ENCODE measurements at regions not wholly inside any gene's neighbourhood (a gene's known extent, or its start where the extent isn't known, plus 50 kb on each side); places are given as distances from the start of the nearest gene placed in this dataset.
"Not testable (repeated sequence)": the region's sequence is repeated elsewhere in the genome, so short reads cannot be mapped to it uniquely, and the experiment has no call there.

GRCh38 chr2:67717692-67718091 lies 320.6 kb downstream of the ETAA1 start:
- DNase-seq: no peak

DNA sequence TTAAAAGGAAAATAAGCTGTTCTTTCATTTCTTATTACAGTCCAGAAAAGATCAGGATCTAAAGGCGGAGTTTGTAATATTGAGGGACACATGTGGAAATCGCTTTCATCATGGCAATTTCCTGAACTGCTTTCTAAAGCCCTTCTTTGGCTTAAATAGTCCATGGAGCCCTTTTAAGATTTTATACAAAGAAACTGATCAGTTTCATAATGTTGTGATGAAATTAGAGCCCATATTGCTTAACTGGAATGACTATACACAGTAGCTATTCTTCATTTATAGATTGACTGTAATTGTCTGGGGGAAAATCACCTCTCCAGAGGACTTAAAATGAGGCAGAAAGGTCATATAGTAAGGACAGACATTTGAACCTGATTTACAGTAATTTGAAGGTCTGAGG lies 322.2 kb downstream of the ETAA1 start:
- DNase-seq: no peak

GRCh38 chr2:67721516-67721915 lies 324.4 kb downstream of the ETAA1 start:
- no peak for DNase-seq

- no peak for DNase-seq
These were observed 327.1 kb downstream of the ETAA1 start for GRCh38 chr2:67724261-67724660.

DNA sequence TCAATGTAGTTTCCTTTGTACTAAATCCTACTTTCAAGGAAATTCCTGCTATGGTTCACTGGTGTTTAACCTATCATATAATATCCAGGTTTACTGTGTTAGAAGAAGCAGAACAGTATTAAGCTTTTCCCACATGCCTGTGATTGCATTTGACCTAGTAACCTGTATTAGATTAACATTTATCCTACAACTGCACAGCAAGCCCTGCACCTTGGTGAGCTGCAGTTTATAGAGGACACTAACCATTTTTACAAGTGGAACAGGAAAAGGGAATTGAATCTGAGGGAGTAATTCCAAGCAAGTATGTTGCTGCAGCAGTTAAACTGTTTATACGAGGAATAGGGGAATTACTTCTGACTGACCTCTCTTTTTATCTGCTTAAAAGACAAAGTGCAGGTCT lies 328.6 kb downstream of the ETAA1 start:
- no peak for DNase-seq

DNA sequence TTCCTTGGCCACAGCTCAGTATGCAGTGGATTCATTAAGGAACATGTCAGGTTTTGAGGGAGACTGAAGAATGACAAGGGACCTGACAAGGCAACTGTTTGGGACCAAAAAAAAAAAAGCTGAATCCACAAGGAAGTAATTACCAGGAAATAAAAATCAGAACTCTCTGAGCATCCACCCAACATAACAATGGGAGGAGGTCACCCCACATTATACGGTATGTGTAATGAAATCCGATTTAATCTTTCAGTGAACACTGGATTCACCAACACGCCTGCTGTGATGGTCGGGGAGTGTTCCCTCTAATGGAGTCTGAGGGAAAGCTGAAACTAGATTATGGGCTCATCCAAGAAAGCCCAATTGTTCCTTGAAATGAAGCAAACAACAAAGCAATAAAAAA lies 329.3 kb downstream of the ETAA1 start:
- DNase-seq: no peak

DNA sequence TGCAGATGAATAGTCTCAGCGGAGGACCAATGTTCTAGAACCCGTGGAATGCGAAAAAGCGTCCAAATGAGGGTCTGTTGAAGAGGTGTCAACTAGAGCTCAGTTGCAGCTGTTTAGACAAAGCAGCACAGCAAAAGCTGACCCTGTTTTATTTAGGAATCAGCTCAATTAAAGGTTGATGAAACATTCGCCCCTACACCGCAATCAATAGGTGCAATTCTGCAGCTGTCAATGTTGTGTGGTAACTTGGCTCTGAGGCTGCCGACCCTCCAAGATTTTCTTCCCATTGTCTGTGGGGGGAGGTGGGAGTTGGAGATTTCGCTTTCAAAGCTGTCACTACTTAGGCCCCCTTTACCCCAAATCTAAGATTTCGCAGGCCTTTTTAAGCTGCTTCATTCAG lies 330.0 kb downstream of the ETAA1 start:
- DNase-seq: no peak

GRCh38 chr2:67727623-67728022 lies 330.5 kb downstream of the ETAA1 start:
- no peak for DNase-seq

GRCh38 chr2:67729474-67729873 lies 332.3 kb downstream of the ETAA1 start:
- no peak for DNase-seq

DNA sequence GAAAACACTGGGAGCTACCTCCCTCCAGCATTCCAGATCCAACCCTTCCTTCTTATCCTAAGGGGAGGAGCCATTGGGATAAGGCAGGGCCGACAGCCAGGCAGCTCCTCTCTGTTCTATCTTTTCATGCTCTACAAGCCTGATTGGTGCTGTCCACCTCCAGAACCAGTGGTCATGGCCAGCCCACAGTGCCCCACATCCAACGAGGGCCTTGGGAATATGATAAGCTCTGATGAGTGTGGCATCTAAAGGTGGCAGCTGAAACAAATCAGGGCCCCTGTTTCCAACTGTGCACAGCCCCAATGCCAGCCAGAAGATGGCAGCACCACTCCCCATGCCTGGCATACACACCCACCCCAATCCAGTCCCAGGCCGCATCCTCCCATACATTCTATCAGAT lies 329.3 kb downstream of the C1D start:
- no peak for DNase-seq

DNA sequence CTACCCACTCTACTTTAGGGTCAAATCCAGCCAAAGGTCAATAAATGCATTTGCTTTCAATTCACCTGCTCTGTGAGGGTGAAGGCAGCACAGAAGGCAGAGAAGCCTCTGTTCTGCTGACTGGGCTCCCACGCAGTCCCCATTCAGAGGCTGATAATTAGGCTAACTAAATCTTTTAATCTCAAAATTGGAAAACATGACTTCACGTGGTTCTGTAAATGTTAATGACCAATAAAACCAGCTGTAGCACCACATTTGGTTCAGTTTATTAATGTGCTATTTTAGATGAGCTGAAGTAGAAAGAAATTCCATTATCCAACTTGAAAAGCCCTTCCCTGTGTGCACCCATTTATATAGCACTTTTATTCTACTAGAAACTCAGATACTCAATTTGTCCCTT lies 310.6 kb downstream of the C1D start:
- no peak for DNase-seq

GRCh38 chr2:67752969-67753368 lies 309.8 kb downstream of the C1D start:
- DNase-seq: no peak

- DNase-seq: no peak
These were observed 307.5 kb downstream of the C1D start for GRCh38 chr2:67755156-67755882.

- DNase-seq: no peak
These were observed 301.8 kb downstream of the C1D start for GRCh38 chr2:67760995-67761394.

DNA sequence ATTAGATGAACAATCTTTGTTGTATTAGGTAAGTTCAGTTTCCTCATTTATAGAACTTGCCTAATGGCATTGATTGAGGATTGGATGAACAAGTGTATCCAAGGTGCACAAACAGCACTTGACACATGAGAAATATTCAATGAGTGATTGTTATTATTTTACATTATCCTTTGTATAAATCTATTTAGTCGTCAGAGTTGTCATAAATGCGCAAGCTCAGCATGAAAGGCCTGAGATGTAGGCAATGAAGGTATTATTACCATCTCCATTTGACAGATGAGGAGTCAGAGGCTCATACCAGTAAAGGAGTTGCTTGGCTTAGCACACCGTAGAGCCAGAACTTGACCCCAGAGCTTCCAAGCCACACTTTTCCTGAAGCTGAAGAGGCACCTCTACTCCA lies 291.4 kb downstream of the C1D start:
- no peak for DNase-seq

DNA sequence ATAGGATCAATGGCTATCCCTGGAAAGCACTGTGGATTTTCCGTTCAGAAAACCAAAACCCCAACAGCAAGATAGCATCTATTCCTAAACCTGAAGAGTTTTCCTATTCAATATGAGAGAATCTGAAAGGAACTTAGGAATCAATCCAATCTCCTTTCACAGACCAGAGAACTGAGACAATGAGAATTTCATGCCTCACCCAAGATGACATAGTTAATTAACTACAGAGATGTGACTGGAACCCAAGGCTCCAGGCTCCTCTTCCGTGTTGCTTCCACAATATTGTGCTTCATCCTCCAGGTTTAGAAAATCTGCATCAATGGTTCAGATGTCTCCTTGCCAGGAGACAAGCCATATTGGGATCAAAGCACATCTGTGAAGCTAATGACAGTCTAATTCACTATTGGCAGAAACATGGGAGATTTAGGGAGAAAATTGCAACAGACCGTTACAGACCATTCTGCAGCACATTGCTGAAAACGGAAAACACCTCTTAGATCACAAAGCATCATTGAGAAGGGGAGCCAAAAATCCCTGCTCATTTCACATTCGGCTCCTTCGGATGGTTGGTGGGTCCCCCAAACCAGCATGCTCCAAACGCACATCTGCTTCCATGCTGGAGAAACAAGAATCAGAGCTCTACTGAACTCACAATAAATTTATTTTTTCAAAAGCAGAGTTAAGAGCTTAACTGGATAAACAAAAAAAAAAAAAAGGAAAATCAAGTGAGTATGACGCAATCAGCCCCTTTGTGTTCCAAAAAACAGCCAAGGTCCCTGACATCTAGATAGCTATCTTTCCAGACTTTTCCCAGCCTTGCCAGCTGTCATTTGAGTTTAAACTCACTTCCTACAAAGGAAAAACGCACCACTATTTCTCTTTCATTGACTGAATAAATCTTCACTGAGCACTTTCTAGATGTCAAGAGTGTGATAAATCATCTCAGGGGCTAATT lies 290.3 kb downstream of the C1D start:
- no peak for DNase-seq

GRCh38 chr2:67773851-67774250 lies 289.0 kb downstream of the C1D start:
- no peak for DNase-seq

GRCh38 chr2:67776276-67776675 lies 286.5 kb downstream of the C1D start:
- DNase-seq: no peak

DNA sequence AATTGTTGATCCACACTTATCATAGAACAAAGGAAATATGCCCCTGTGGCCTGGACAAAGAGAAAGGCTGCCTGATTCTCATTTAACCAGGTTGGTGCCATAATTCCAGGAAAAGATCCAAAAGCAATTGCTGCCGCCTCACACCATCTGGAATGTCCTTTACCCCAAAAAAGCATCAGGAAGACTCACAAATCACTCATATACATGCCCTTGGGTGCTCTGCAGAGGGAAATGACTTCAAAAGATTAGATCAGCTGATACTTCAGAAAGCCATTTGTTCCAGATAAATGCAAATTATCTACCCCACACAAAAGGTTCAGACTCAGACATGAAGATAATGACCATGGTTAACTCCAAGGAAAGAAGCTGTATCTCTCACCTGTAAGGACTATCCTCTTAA lies 285.8 kb downstream of the C1D start:
- DNase-seq: no peak

GRCh38 chr2:67777836-67778429 lies 284.9 kb downstream of the C1D start:
- no peak for DNase-seq

- DNase-seq: not testable (repeated sequence)
These were observed 282.0 kb downstream of the C1D start for GRCh38 chr2:67780841-67781240.

- DNase-seq: no peak
These were observed 280.4 kb downstream of the C1D start for GRCh38 chr2:67782443-67782842.

GRCh38 chr2:67783026-67783425 lies 279.8 kb downstream of the C1D start:
- DNase-seq: no peak

GRCh38 chr2:67790622-67791021 lies 272.2 kb downstream of the C1D start:
- DNase-seq: no peak

All from activated CD4-positive, alpha-beta T cell treated with anti-CD3 and anti-CD28 coated beads, Interleukin-2, amount 50 U/mL, for 1 hour (primary cell).